ENCODE measurements at regions not wholly inside any gene's neighbourhood (a gene's known extent, or its start where the extent isn't known, plus 50 kb on each side); places are given as distances from the start of the nearest gene placed in this dataset.

DNA sequence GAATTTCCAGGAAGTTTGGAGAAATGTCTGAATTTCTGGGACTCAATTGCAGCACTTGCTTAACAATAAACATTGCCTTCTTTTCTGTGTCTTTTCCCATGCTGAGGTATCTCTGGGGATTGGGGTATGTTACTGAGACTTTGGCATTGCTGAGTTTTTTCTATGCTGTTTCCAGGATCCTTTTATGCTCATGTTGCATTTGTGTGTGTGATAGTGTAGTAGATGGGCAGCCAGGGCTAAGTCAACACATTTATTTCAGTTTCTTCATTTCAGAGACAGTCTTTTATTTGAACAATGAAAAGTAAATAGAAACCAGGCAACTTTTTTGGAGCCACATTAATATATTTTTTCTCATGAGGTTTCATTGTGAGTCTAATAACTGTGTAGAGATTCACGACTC lies 1160.3 kb upstream of the TMEM132C start:
- no peak for DNase-seq (ENCODE audit: low read depth)
- H3K4me3 ChIP-seq (replicated peaks; ENCODE audit: low read depth, low read length): no peak overlapping the region
- no peak for TF ChIP-seq CTCF (IDR thresholded peaks at IDR 0.05; ENCODE audit: low read length, missing control alignments)

DNA sequence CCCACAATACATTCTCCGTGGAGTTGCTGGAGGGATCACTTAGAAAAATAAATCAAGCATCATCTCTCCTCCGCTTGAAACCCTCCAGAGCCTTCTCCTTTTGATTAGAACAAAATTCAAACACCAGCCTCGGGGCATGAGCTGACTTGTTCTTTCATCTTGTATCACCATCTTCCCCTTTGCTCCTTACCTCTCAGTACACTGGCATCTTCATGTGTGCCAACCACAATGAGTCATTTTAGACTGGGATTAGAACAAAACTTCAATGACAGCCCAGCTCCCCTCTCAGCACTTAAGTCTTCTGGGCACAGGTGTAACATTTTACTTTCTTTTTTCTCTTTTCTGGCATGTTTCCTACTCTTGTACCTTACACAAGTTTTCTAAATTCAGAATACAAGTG lies 1159.2 kb upstream of the TMEM132C start:
- no peak overlapping the region for H3K4me3 ChIP-seq (replicated peaks; ENCODE audit: low read depth, low read length)
- DNase-seq (ENCODE audit: low read depth): no peak
- no peak for TF ChIP-seq CTCF (IDR thresholded peaks at IDR 0.05; ENCODE audit: low read length, missing control alignments)

GRCh38 chr12:127108360-127109215 lies 1158.4 kb upstream of the TMEM132C start:
- H3K4me3 ChIP-seq (replicated peaks; ENCODE audit: low read depth, low read length): no peak overlapping the region
- TF ChIP-seq CTCF (IDR thresholded peaks at IDR 0.05; ENCODE audit: low read length, missing control alignments): peak; percentile 57
- peak; percentile 64 for DNase-seq (ENCODE audit: low read depth)

- no peak for DNase-seq (ENCODE audit: low read depth)
- H3K4me3 ChIP-seq (replicated peaks; ENCODE audit: low read depth, low read length): no peak overlapping the region
- TF ChIP-seq CTCF (IDR thresholded peaks at IDR 0.05; ENCODE audit: low read length, missing control alignments): no peak
Measured at GRCh38 chr12:127113945-127114344, 1153.0 kb upstream of the TMEM132C start.

DNA sequence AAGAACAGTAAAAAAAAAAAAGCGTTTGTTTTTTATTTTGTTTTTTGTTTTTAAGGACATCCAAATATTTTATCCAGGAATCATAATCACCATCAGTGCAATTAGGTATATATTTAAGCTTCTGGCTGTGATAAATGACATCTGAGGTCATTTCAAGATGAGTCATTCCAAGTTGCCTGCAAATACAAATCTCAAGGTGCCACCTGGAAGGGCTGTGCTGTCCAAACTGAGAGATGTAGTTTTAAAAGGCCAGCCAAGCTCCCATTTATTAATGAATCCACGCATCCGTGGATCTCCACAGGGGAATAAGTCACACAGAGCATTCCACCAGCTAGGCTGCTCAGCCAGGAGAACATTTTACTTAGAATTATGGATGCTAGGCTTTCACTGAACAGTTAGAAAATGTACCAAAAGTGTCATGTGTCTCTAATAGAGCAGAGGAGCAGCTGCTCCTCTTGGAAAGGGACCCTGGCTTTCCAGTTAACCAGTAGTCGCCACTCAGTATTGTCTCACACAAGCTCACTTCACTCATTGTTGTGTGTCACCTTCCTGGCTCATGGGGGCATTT lies 1151.4 kb upstream of the TMEM132C start:
- no peak for DNase-seq (ENCODE audit: low read depth)
- TF ChIP-seq CTCF (IDR thresholded peaks at IDR 0.05; ENCODE audit: low read length, missing control alignments): no peak
- no peak overlapping the region for H3K4me3 ChIP-seq (replicated peaks; ENCODE audit: low read depth, low read length)

GRCh38 chr12:127118251-127118650 lies 1148.7 kb upstream of the TMEM132C start:
- TF ChIP-seq CTCF (IDR thresholded peaks at IDR 0.05; ENCODE audit: low read length, missing control alignments): no peak
- DNase-seq (ENCODE audit: low read depth): no peak
- H3K4me3 ChIP-seq (replicated peaks; ENCODE audit: low read depth, low read length): no peak overlapping the region

Data from fibroblast of pulmonary artery (primary cell).